ENCODE measurements at regions not wholly inside any gene's neighbourhood (a gene's known extent, or its start where the extent isn't known, plus 50 kb on each side); places are given as distances from the start of the nearest gene placed in this dataset.

GRCh38 chr10:62453274-62453673 is 79.1 kb downstream of the ZNF365 start:
- Histone ChIP-seq H3K4me1 (no peaks in the 10 kb centered on the region), H3K27ac (no peak overlapping the region), H3K4me3 (no peak overlapping the region), H3K27me3 (no peaks in the 10 kb centered on the region), H3K36me3 (no peaks in the 10 kb centered on the region), H3K9me3 (no peaks in the 10 kb centered on the region)
- WGBS (ENCODE audit: insufficient coverage, low coverage, low lambda C conversion rate, missing lambda C conversion rate): 98% methylated on average over 3 of the region's 3 CpGs
- TF ChIP-seq, protein P1, sequence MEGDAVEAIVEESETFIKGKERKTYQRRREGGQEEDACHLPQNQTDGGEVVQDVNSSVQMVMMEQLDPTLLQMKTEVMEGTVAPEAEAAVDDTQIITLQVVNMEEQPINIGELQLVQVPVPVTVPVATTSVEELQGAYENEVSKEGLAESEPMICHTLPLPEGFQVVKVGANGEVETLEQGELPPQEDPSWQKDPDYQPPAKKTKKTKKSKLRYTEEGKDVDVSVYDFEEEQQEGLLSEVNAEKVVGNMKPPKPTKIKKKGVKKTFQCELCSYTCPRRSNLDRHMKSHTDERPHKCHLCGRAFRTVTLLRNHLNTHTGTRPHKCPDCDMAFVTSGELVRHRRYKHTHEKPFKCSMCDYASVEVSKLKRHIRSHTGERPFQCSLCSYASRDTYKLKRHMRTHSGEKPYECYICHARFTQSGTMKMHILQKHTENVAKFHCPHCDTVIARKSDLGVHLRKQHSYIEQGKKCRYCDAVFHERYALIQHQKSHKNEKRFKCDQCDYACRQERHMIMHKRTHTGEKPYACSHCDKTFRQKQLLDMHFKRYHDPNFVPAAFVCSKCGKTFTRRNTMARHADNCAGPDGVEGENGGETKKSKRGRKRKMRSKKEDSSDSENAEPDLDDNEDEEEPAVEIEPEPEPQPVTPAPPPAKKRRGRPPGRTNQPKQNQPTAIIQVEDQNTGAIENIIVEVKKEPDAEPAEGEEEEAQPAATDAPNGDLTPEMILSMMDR (IDR thresholded peaks at IDR 0.05): no peak
- TF ChIP-seq POLR2A (IDR thresholded peaks at IDR 0.05): no peak
- no peak for DNase-seq
- intact Hi-C loops (cut with DNase I): no loop called here
- ATAC-seq: no peak

- ATAC-seq (peak; percentile 93 to 99 (median 95)), DNase-seq (peak in 1 of 3 donors; percentile 77)
- no peaks in the 10 kb centered on the region for H3K9me3 ChIP-seq
- 42% methylated on average over 3 of the region's 3 CpGs for WGBS (ENCODE audit: insufficient coverage, low coverage, low lambda C conversion rate, missing lambda C conversion rate)
- no peak overlapping the region for H3K4me3 ChIP-seq
- intact Hi-C loops (cut with DNase I): no loop called here
- H3K4me1 ChIP-seq: no peaks in the 10 kb centered on the region
- H3K27ac ChIP-seq: no peak overlapping the region
- no peaks in the 10 kb centered on the region for H3K36me3 ChIP-seq
- H3K27me3 ChIP-seq: no peaks in the 10 kb centered on the region
- TF ChIP-seq, protein P1 (IDR thresholded peaks at IDR 0.05): no peak
These were observed 80.7 kb downstream of the ZNF365 start for GRCh38 chr10:62454687-62455397.

DNA sequence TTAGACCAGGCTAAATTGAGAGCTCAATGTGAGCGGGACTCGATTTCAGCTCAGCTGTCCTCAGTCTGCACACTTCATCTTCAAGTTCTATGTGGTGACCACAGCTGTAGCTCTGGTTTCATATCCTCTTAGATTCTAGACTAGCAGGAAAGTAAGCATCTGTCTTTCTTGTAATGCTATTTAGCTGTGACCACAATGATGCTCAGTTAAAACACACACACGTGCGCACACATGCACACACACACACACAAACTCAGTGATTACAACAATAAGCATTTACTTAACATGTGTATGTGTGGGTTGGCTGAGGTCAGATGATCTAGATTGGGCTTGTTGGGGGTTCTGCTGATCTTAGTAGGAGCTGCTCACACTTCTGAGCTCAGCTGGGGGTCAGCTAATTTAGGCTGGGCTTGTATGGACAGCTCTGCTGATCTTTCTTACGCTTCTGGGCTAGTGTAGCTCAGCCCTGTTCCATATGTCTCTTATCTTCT is 82.5 kb downstream of the ZNF365 start:
- Histone ChIP-seq H3K4me3 (no peak overlapping the region), H3K27me3 (no peaks in the 10 kb centered on the region), H3K9me3 (no peaks in the 10 kb centered on the region), H3K27ac (no peak overlapping the region), H3K4me1 (no peaks in the 10 kb centered on the region), H3K36me3 (no peaks in the 10 kb centered on the region)
- TF ChIP-seq, protein P1 (IDR thresholded peaks at IDR 0.05): no peak
- TF ChIP-seq POLR2A (IDR thresholded peaks at IDR 0.05): no peak
- 84% methylated on average over 5 of the region's 5 CpGs for WGBS (ENCODE audit: insufficient coverage, low coverage, low lambda C conversion rate, missing lambda C conversion rate)
- DNase-seq: no peak
- intact Hi-C loops (cut with DNase I): no loop called here
- ATAC-seq: peak in 1 of 4 donors; percentile 27

- no peak overlapping the region for H3K27ac ChIP-seq
- TF ChIP-seq POLR2A (IDR thresholded peaks at IDR 0.05): no peak
- TF ChIP-seq, protein P1 (IDR thresholded peaks at IDR 0.05): no peak
- WGBS (ENCODE audit: insufficient coverage, low coverage, low lambda C conversion rate, missing lambda C conversion rate): 94% methylated on average over 2 of the region's 2 CpGs
- no peak overlapping the region for H3K4me3 ChIP-seq
- H3K36me3 ChIP-seq: no peaks in the 10 kb centered on the region
- no peaks in the 10 kb centered on the region for H3K9me3 ChIP-seq
- ATAC-seq: no peak
- no peaks in the 10 kb centered on the region for H3K27me3 ChIP-seq
- intact Hi-C loops (cut with DNase I): no loop called here
- no peaks in the 10 kb centered on the region for H3K4me1 ChIP-seq
- no peak for DNase-seq
These were observed 83.0 kb downstream of the ZNF365 start for GRCh38 chr10:62457196-62457595.

Measured in right lobe of liver (tissue), 6 donors.